ENCODE measurements at regions not wholly inside any gene's neighbourhood (a gene's known extent, or its start where the extent isn't known, plus 50 kb on each side); places are given as distances from the start of the nearest gene placed in this dataset.

DNA sequence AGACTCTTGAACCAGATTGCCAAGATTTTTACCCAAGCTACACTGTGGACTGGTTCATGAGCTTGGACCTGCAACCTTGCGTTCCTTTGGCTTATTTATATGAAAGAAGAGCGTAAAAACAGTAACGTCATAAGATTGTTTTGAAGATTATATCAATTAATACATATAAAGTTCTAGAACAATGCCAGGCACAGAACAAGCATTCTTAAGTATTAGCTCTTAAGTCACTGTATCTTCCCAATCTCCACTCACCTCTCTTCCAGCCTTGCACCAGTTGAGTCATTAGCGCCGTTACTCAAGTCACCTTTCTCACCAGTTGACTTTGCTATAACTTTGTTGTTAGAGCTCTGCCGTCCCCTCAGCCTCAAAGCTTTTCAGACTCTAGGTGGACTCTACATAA lies 415.7 kb downstream of the PLK2 start:
- BruUV-seq (replicated peaks) = no TSS peak
- Histone ChIP-seq H3K9me3 (ENCODE audit: low read depth, low read length, poor library complexity, severe bottlenecking) (no peaks in the 10 kb centered on the region), H3K4me3 (ENCODE audit: low read depth, low read length, poor library complexity, severe bottlenecking) (no peak overlapping the region), H3K4me1 (ENCODE audit: insufficient read depth, low read length, poor library complexity, severe bottlenecking) (no peaks in the 10 kb centered on the region), H3K36me3 (ENCODE audit: insufficient read depth, low read length, poor library complexity, severe bottlenecking) (no peaks in the 10 kb centered on the region), H3K27ac (ENCODE audit: low read depth, low read length, poor library complexity, severe bottlenecking) (no peak overlapping the region), H3K27me3 (replicated peaks; ENCODE audit: insufficient read depth, low read depth, low read length, poor library complexity) (no peaks in the 10 kb centered on the region)
- intact Hi-C loops (cut with micrococcal nuclease; ENCODE audit: unreplicated experiment) = no loop called here
- TF ChIP-seq, protein P1, sequence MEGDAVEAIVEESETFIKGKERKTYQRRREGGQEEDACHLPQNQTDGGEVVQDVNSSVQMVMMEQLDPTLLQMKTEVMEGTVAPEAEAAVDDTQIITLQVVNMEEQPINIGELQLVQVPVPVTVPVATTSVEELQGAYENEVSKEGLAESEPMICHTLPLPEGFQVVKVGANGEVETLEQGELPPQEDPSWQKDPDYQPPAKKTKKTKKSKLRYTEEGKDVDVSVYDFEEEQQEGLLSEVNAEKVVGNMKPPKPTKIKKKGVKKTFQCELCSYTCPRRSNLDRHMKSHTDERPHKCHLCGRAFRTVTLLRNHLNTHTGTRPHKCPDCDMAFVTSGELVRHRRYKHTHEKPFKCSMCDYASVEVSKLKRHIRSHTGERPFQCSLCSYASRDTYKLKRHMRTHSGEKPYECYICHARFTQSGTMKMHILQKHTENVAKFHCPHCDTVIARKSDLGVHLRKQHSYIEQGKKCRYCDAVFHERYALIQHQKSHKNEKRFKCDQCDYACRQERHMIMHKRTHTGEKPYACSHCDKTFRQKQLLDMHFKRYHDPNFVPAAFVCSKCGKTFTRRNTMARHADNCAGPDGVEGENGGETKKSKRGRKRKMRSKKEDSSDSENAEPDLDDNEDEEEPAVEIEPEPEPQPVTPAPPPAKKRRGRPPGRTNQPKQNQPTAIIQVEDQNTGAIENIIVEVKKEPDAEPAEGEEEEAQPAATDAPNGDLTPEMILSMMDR (conservative IDR thresholded peaks at IDR 0.05; ENCODE audit: low read depth, low read length) = no peak
- TF ChIP-seq EZH2 (IDR thresholded peaks at IDR 0.05; ENCODE audit: borderline replicate concordance, low read depth, low read length, poor library complexity, severe bottlenecking) = no peak
- no peak for DNase-seq (ENCODE audit: low spot score)
- ChIA-PET POLR2A (ENCODE audit: low non-redundant PET) (no interaction called here), CTCF (no interaction called here)

DNA sequence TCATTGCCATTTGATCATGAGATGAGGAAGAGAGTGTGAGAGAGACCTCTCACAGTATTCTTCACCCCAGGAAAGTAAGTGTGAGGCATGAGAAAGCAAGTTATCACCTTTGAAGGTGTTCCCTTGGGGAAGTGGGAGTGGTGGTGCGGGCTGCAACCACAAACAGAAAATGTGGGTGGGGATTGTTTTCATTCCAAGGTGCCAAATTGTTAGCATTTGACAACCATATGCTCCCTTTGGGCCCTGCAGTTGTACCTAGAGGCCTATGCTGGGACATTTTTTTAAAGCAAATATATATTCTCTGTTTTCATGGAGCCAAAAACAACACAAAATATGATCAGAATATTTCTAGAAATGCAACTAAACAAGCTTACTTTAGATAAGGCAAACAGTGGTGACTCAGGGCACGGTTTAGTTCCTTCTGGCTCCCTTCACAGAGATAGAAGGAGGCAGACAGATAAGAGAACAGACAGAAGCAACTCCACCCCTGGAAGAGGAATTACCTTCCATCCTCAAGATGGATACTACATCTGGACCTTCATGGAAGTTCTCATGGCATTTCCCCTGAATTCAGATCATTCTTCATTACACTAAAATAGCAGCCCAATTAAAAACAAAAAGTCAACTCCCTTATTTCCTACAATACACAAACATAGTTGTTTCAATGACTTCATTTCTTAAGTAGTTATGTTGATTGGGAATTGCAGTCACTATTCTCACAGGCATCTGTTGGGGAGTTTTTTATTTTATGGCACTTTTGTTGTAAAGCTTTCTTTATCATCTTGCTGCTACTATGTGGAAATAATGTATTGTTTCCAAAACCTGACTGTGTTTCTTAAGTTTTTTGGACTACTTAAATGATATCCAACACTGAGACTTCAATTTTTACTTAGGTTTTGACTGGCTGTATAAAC lies 416.6 kb downstream of the PLK2 start:
- Histone ChIP-seq H3K27ac (ENCODE audit: low read depth, low read length, poor library complexity, severe bottlenecking) (no peak overlapping the region), H3K27me3 (replicated peaks; ENCODE audit: insufficient read depth, low read depth, low read length, poor library complexity) (no peaks in the 10 kb centered on the region), H3K9me3 (ENCODE audit: low read depth, low read length, poor library complexity, severe bottlenecking) (no peaks in the 10 kb centered on the region), H3K4me3 (ENCODE audit: low read depth, low read length, poor library complexity, severe bottlenecking) (no peak overlapping the region), H3K4me1 (ENCODE audit: insufficient read depth, low read length, poor library complexity, severe bottlenecking) (no peaks in the 10 kb centered on the region), H3K36me3 (ENCODE audit: insufficient read depth, low read length, poor library complexity, severe bottlenecking) (no peaks in the 10 kb centered on the region)
- no peak for DNase-seq (ENCODE audit: low spot score)
- BruUV-seq (replicated peaks) = no TSS peak
- ChIA-PET POLR2A (ENCODE audit: low non-redundant PET) (no interaction called here), CTCF (no interaction called here)
- intact Hi-C loops (cut with micrococcal nuclease; ENCODE audit: unreplicated experiment) = no loop called here
- no peak for TF ChIP-seq EZH2 (IDR thresholded peaks at IDR 0.05; ENCODE audit: borderline replicate concordance, low read depth, low read length, poor library complexity, severe bottlenecking)
- TF ChIP-seq, protein P1 (conservative IDR thresholded peaks at IDR 0.05; ENCODE audit: low read depth, low read length) = no peak

DNA sequence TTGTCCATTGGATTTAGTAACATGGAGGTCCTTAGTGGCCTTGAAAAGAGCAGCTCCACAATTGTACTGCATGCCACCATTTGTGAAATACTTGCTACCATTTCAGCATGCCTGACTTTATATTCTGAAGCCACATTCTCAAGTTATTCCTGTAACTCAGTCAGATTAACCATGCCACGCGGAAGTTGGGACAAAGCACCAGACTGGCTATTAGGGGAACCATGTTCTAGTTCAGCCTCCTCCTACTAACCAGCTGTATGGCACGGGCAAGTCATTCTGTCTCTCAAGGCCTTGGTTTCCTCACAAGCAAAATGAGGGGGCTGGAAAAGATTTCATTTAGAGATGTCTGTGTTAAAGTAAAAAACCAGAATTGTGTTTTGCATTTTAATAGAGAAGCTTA lies 418.0 kb downstream of the PLK2 start:
- no peak overlapping the region for H3K4me3 ChIP-seq (ENCODE audit: low read depth, low read length, poor library complexity, severe bottlenecking)
- no peak overlapping the region for H3K27ac ChIP-seq (ENCODE audit: low read depth, low read length, poor library complexity, severe bottlenecking)
- DNase-seq (ENCODE audit: low spot score) = no peak
- no peaks in the 10 kb centered on the region for H3K4me1 ChIP-seq (ENCODE audit: insufficient read depth, low read length, poor library complexity, severe bottlenecking)
- no TSS peak for BruUV-seq (replicated peaks)
- intact Hi-C loops (cut with micrococcal nuclease; ENCODE audit: unreplicated experiment) = no loop called here
- CTCF ChIA-PET = no interaction called here
- no peaks in the 10 kb centered on the region for H3K9me3 ChIP-seq (ENCODE audit: low read depth, low read length, poor library complexity, severe bottlenecking)
- H3K36me3 ChIP-seq (ENCODE audit: insufficient read depth, low read length, poor library complexity, severe bottlenecking) = no peaks in the 10 kb centered on the region
- POLR2A ChIA-PET (ENCODE audit: low non-redundant PET) = no interaction called here
- TF ChIP-seq, protein P1 (conservative IDR thresholded peaks at IDR 0.05; ENCODE audit: low read depth, low read length) = no peak
- no peak for TF ChIP-seq EZH2 (IDR thresholded peaks at IDR 0.05; ENCODE audit: borderline replicate concordance, low read depth, low read length, poor library complexity, severe bottlenecking)
- no peaks in the 10 kb centered on the region for H3K27me3 ChIP-seq (replicated peaks; ENCODE audit: insufficient read depth, low read depth, low read length, poor library complexity)
